NCI-H146 treated with DMSO at 0.1 percent for 48 hours (cell line): ENCODE measurements at regions not wholly inside any gene's neighbourhood (a gene's known extent, or its start where the extent isn't known, plus 50 kb on each side); places are given as distances from the start of the nearest gene placed in this dataset.

Experiments
- DNase-seq: peaks from one replicate; lab custom pipeline; 2025; ENCODE audit not compliant: unreplicated experiment; lab: John Stamatoyannopoulos, UW

DNA sequence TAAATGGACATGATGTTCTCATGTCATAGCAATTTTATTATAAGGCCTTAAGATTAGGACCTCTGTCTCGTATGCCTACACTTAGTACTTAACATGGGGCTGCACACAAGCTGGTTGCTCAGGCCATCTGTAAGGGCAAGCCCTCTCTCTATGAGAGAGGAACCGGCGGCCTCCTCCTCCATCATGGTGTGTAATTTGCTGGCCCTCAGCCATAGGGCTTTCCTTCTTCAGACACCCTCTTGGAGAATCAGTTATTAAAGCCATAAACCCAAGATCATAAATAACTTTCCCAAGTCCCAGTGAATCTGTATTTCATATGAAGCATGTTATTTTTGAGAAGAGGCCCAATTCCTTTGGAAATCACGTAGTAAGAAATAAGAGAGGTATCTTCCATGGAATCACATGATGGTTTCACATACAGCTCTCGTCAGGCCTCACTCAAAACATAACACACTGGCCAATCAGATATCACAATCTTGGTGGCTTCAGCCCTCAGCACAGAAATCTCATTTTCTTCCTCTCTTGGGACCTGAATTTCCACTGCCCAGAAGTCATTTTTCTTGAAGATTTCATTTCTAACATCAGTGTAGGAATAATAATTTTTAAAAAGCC is 92.6 kb downstream of the RDH14 start:
- DNase-seq, result no peak

- no peak for DNase-seq
Measured at GRCh38 chr2:18465979-18466378, 94.5 kb downstream of the RDH14 start.

DNA sequence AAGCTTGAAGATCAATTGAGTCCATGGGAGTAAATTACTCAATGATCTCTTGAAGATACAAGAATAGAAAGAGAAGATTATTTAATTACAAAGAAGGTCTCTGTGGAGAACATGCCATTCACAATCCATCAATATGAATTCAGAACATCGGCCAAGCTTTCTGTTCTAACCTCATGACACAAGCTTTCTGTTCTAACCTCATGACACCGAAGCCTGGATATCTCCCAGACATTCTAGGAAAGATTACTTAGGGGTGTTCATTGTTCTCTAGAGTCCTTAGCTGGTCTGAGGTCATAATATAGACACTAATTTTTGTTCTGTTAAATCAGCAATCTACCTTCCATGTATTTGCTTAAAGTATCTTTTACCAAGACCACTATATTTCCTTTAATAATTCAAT is 95.5 kb downstream of the RDH14 start:
- no peak for DNase-seq

- DNase-seq, result no peak
Measured at GRCh38 chr2:18456026-18456425, 104.4 kb downstream of the RDH14 start.

DNA sequence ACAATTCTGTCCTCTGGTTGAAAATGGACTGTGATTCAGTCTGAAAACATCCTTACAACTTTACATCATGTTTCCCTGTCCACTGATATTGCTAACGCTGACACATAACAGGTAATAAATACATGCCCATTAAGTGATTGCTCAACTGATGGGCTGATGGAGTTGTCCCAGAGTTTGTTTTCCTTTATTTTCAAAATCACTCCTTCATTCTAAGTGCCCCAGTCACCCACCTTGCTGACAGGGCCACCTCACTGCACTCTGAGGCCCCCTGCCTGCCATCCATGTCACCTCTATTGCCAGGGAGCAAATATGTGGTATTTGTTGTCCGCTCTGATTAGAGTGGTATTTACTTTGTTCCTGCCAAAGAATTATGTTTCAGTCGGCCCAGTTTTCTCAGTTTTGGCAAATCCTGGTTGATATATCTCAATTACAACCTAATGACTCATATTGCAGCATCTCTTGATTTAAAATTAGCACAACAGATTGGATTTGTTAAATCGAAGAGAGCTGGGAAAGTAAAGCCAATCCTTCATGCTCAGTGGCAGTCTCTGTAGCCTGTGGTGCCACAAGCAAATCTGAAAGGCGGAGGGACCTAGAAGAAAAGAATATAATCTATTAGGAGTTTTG is 105.1 kb downstream of the RDH14 start:
- no peak for DNase-seq

DNA sequence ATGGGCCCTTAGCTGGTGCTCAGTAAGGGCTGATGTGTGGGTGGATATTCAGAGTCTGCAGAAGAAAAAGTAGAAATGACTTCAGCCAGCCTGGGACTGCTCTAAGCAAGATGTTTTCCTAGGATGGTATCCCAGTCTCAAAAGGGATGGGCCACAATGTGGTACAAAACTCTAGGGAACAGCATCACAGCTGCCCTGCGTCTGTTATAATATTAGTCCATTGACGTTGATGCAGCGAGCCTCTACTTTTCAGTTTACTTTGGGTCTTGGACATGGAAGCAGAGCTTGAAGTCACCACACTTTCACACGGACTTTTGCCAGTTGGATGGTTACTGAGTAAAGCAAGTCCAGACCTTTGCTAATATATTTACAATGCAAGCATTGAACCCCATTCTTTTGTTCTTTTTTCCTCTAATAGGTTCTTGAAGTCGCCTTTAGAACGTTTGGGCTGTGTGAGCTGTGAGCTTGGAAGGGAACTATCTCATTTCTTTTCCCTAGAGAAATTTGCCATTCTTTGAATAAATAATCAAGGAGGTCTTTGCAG is 105.7 kb downstream of the RDH14 start:
- no peak for DNase-seq

GRCh38 chr2:18446715-18447114 is 113.7 kb downstream of the RDH14 start:
- DNase-seq, result no peak

- no peak for DNase-seq
Measured at GRCh38 chr2:18445433-18446320, 114.8 kb downstream of the RDH14 start.

GRCh38 chr2:18444806-18445205 is 115.6 kb downstream of the RDH14 start:
- no peak for DNase-seq

GRCh38 chr2:18441583-18441982 is 118.9 kb downstream of the RDH14 start:
- DNase-seq, result no peak

- DNase-seq, result no peak
Measured at GRCh38 chr2:18440777-18441176, 119.7 kb downstream of the RDH14 start.

- no peak for DNase-seq
Measured at GRCh38 chr2:18440141-18440661, 120.3 kb downstream of the RDH14 start.

DNA sequence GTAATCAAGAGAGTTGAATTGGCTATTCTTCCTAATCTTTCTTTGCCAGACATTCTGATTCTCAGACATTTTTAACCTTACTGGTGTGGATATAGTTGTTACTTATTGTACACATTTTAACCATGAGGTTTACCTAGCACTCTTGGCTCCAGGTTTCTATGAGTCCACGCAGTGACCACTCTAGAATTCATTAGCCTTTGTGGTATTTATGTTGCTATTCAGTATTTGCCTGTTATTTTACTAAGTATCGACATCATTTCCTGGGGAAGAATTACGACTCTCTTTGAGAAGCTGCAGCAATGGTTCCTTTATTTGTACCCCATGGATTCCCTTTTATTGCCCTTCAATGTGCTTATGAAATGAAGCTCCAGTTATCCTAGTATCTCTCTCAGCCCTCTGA is 120.7 kb downstream of the RDH14 start:
- no peak for DNase-seq

GRCh38 chr2:18437909-18438308 is 122.5 kb downstream of the RDH14 start:
- DNase-seq, result no peak

DNA sequence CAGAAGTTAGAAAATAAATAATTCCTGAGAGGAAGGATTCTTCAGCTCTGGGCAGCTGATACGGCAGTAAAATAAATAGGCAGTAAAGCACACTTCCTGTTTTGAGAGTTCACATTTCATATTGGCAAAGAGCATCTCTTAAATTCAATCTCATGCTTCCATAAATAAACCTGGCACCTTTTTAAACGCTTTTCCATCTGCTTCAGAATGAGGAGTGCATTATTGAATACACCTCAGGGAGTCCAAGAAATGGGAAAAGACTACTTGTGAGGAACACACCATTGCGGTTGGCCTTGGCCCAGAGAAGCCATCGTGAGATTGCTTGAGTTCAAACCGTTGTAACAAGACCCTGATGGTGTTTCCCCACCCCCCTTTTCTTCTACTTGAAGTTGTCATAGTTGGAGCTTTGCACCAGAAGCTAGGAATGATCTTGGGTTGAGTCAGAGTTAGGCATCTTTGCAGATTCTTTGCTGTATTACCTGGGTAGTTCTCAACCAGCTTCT is 123.9 kb downstream of the RDH14 start:
- DNase-seq, result no peak

GRCh38 chr2:18435426-18436037 is 124.9 kb downstream of the RDH14 start:
- DNase-seq, result no peak

DNA sequence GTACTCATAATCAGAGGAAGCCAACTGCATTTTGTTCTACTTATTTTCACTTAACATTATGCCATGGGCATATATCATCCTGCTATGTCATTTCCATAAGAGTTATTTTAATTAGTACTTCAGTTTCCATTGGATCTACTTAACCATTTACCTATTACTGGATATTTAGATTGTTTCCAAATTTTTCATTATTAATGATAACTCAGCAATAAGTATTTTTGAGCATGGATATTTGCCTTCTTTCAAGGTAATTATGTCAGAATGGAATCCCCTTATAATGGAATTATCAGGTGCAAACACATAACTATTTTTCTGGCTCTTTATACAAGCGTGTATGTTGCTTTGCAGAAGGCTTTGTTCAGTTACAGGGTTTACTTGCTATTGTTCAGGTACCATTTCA is 126.6 kb downstream of the RDH14 start:
- DNase-seq, result no peak

- DNase-seq, result no peak
Measured at GRCh38 chr2:18432999-18433398, 127.5 kb downstream of the RDH14 start.

DNA sequence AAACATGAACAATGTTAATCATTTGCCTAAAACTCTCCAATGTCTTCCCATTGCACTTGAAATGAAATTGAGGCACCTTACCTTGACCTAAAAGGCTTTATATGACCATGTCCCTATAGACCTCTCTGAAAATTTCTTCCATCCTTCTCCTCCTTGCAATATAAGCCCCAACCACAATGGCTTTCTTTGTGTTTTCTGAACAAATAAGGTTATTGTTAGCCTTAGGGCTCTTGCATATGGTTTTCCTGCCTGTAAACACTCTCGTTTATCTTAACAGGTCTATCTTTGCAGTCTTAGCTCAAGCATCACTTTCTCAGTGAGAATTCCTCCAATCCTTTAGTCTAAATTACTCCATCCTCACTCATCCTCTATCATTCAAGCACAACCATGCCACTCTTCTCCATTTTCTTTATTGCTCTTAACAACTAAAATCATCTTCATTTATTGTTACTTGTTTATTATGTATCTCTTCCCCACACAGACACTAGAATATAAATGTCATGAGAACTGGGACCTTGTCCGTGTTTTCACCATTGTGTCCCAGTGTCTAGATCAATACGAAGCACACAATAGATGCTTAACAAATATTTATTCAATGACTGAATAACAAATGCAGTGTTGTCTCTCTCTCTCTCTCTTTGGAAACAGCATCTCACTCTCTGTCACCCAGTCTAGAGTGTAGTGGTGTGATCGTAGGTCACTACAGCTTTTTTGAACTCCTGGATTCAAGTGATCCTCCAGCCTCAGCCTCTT is 129.3 kb downstream of the RDH14 start:
- DNase-seq, result no peak

DNA sequence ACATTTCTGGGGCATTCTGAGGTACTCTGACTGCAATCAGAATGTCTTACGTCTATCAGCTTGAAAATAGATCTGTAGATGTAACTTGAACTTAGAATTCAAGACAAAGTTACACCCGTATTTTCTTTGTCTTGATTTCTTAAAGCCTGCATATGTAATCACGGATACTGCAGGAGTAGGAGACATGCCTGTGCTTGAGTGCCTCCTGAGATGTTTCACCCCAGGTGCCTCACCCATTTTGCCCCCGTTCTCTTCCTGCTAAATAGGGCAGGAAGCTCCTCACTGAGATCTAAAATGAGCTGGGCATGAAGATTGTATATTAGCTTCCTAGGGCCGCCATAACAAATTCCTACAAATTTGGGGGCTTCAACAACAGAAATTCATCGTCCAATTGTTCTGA is 131.9 kb downstream of the RDH14 start:
- DNase-seq, result no peak
